Stromal cell of bone marrow (primary cell): ENCODE measurements at regions not wholly inside any gene's neighbourhood (a gene's known extent, or its start where the extent isn't known, plus 50 kb on each side); places are given as distances from the start of the nearest gene placed in this dataset.

ENCODE experiments used
- DNase-seq: peaks from one replicate; pipeline ENCODE4 v3.0.0-alpha.2; 2012; ENCODE audit warnings: low read depth

GRCh38 chr2:66721776-66722175, 286.9 kb downstream of the MEIS1 start:
- no peak for DNase-seq

- no peak for DNase-seq
Observed at GRCh38 chr2:66724241-66724640, 289.3 kb downstream of the MEIS1 start.

- DNase-seq = no peak
Observed at GRCh38 chr2:66729416-66730330, 294.7 kb downstream of the MEIS1 start.

- no peak for DNase-seq
Observed at GRCh38 chr2:66730441-66730840, 295.5 kb downstream of the MEIS1 start.

GRCh38 chr2:66733364-66733999, 298.6 kb downstream of the MEIS1 start:
- no peak for DNase-seq

GRCh38 chr2:66748939-66749338, 314.0 kb downstream of the MEIS1 start:
- DNase-seq = no peak

- no peak for DNase-seq
Observed at GRCh38 chr2:66749566-66749965, 314.6 kb downstream of the MEIS1 start.

GRCh38 chr2:66753257-66753656, 318.3 kb downstream of the MEIS1 start:
- no peak for DNase-seq

GRCh38 chr2:66753660-66754059, 318.7 kb downstream of the MEIS1 start:
- DNase-seq = no peak

- DNase-seq = no peak
Observed at GRCh38 chr2:66755974-66756373, 321.0 kb downstream of the MEIS1 start.

- DNase-seq = no peak
Observed at GRCh38 chr2:66761826-66762225, 326.9 kb downstream of the MEIS1 start.

GRCh38 chr2:66762761-66763160, 327.8 kb downstream of the MEIS1 start:
- no peak for DNase-seq

- no peak for DNase-seq
Observed at GRCh38 chr2:66766582-66766981, 331.7 kb downstream of the MEIS1 start.

- DNase-seq = no peak
Observed at GRCh38 chr2:66771359-66771976, 336.5 kb downstream of the MEIS1 start.

- no peak for DNase-seq
Observed at GRCh38 chr2:66772618-66773017, 337.7 kb downstream of the MEIS1 start.

GRCh38 chr2:66775730-66776422, 341.0 kb downstream of the MEIS1 start:
- no peak for DNase-seq

- no peak for DNase-seq
Observed at GRCh38 chr2:66781804-66782203, 346.9 kb downstream of the MEIS1 start.

- no peak for DNase-seq
Observed at GRCh38 chr2:66782780-66783361, 347.9 kb downstream of the MEIS1 start.

- no peak for DNase-seq
Observed at GRCh38 chr2:66789741-66790140, 354.8 kb downstream of the MEIS1 start.

- DNase-seq = peak; percentile 30
Observed at GRCh38 chr2:66790651-66791181, 355.8 kb downstream of the MEIS1 start.

GRCh38 chr2:66794070-66794469, 359.1 kb downstream of the MEIS1 start:
- DNase-seq = no peak

- DNase-seq = no peak
Observed at GRCh38 chr2:66794551-66794950, 359.6 kb downstream of the MEIS1 start.
